Fibroblast of pulmonary artery (primary cell): ENCODE measurements at regions not wholly inside any gene's neighbourhood (a gene's known extent, or its start where the extent isn't known, plus 50 kb on each side); places are given as distances from the start of the nearest gene placed in this dataset.

Experiments
- DNase-seq: peaks from one replicate; pipeline ENCODE4 v3.0.0-alpha.2; 2010; ENCODE audit warnings: low read depth
- H3K4me3 ChIP-seq: replicated peaks from 2 replicates; pipeline ENCODE4 v1.5.1; 2011; ENCODE audit warnings: low read depth, mild to moderate bottlenecking, control low read depth, low read length, moderate library complexity
- TF ChIP-seq, protein P1 (sequence below): IDR thresholded peaks from 2 replicates; pipeline ENCODE4 v1.5.1; 2011; ENCODE audit warnings: mild to moderate bottlenecking, control low read depth, low read length, inconsistent platforms; ENCODE audit errors: missing control alignments

DNA sequence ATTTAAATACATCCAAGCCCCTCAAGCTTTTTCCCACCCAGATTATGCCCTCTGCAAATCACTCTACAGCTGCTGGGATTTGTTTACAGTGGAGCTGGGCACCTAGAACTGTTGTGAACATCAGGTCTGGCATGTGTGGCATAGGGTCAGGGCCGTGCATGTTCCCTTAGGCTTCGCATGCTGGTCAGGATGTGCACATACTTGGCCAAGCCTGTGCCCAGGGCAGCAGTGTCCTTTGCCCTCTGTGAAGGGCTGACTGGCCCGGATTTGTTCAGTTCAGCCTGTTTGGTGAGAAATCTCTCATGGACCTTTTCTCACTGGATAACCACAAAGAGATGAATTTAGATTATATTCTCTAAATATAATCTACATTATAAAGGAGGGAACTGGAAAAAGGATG is 471.9 kb downstream of the TRIML1 start:
- no peak overlapping the region for H3K4me3 ChIP-seq
- TF ChIP-seq, protein P1, sequence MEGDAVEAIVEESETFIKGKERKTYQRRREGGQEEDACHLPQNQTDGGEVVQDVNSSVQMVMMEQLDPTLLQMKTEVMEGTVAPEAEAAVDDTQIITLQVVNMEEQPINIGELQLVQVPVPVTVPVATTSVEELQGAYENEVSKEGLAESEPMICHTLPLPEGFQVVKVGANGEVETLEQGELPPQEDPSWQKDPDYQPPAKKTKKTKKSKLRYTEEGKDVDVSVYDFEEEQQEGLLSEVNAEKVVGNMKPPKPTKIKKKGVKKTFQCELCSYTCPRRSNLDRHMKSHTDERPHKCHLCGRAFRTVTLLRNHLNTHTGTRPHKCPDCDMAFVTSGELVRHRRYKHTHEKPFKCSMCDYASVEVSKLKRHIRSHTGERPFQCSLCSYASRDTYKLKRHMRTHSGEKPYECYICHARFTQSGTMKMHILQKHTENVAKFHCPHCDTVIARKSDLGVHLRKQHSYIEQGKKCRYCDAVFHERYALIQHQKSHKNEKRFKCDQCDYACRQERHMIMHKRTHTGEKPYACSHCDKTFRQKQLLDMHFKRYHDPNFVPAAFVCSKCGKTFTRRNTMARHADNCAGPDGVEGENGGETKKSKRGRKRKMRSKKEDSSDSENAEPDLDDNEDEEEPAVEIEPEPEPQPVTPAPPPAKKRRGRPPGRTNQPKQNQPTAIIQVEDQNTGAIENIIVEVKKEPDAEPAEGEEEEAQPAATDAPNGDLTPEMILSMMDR = no peak
- DNase-seq = no peak

DNA sequence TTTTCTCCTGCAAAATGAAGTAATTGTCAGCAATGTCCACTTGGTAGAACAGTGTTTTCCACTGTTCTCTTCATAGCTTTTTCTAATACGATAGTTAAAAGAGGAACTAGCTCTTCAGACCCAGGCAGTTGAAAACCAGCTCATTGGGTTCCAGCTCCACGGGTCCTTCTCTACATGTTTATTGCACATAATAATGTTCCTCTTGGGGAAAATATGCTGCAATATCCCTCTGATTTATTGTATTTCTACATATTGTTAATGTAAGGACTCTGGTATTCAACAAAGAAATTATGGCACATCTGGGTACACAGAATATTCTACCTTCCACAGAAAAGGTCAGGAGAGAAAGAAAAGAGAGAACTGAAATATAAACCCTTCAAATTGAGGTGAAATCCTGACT is 473.4 kb downstream of the TRIML1 start:
- no peak for DNase-seq
- H3K4me3 ChIP-seq = no peak overlapping the region
- TF ChIP-seq, protein P1 = no peak

DNA sequence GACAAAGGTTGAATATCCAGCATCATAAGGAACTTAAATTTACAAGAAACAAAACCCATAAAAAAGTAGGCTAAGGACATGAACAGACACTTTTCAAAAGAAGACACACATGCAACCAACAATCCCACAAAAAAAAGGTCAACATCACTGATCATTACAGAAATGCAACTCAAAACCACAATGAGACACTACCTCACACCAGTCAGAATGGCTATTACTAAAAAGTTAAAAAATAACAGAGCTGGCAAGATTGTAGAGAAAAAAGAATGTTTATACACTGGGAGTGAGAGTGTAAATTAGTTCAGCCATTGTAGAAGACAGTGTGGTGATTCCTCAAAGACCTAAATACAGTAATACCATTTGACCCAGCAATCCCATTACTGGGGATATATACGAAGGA is 474.7 kb downstream of the TRIML1 start:
- no peak overlapping the region for H3K4me3 ChIP-seq
- TF ChIP-seq, protein P1 = no peak
- no peak for DNase-seq

DNA sequence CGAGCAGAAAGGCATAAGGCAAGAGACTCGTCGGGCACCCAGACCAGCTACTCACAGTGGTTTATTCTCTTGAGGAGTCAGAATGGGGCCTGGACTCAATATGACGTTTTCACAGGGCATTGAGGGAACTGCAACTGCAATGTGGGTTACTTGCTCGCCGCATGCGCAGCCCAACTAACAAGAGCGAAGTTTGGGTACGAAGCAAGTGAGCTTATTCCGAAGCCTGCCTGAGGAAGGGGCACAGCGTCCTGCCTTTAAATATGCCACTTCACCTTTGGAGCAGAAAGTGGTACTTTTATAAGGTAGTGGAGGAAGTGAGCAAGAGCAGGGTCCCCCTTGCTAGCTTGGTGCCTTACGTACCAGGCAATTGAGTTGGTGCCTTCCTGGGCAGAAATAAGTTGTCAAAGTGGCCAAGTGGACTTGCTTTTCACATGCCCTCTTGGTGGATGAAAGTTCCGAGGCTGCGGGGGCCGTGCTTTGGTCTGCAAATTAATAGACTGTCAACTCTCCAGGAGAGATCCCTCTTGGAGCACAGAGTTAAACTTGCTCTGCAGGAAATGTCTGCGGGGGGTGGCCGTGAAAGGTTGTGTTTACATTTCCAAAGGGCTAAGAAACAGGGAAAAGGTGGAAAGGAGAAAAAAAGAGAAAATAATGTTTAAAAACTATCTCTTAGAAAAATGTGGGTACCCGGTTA is 480.4 kb downstream of the TRIML1 start:
- H3K4me3 ChIP-seq = no peak overlapping the region
- DNase-seq = no peak
- TF ChIP-seq, protein P1 = no peak

DNA sequence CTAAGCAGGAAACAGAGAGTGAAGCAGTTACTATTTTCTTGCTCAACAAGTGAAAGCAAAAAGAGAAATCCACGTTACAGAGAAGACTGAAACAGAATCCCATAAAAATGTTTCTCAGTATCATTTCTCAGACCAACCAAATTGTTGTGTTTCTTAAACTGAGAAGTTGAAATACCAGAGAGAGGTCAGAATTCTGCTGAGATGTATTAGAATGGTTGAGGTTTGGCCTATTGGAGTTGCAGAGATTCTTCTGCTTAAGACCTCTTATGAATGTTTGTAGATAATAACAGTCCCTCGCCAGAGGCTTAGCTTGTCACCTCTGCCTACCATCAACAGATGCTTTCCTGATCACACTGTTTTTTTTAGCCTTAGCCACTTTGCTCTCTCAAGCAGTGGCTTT is 481.4 kb downstream of the TRIML1 start:
- H3K4me3 ChIP-seq = no peak overlapping the region
- TF ChIP-seq, protein P1 = no peak
- no peak for DNase-seq

DNA sequence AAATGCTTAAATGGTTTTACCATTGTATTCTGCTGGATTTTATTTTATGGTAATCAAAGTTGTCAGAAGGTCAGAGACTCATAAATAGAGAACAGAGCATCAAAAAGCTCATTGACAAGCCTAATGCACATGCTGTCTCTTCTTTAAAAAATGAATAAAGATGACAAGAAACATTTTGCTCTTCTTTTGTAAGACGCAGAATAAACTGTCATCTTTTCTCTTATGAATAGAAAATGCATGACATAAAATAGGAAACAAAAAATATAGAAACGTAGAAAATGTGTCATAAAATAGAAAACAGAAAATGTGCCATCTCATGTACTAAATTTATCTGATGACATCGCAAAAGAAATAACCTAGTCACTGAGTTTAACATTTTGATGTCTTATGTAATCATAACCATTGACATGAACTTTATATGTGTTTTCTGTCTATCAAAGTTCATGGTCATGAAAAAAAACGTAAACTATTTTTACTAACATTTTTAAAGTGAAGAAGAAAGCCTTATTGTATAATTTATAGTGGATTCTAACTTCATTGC is 484.1 kb downstream of the TRIML1 start:
- H3K4me3 ChIP-seq = no peak overlapping the region
- no peak for DNase-seq
- TF ChIP-seq, protein P1 = no peak

DNA sequence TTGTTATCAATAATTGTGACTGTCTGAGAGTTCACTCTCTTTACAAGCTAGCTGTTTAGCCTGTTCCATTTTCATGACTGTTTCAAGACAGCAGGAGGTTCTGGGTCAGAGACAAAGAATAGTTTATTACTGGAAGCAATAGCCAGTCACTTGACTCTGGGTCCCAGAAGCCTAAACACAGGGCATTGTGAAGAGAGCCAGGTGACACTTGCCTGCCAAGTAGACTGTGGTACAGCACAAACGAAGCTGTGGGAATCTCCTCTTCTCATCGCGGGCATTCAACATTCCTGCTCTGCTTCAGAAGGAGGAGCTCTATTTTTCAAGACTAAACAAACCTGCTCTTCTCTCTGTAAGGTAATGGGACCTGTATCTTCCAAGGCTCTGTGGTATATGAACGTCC is 485.1 kb downstream of the TRIML1 start:
- no peak for DNase-seq

More for the DNA sequence above, 485.1 kb downstream of the TRIML1 start:
- TF ChIP-seq, protein P1 = no peak
- no peak overlapping the region for H3K4me3 ChIP-seq
